ENCODE measurements at regions not wholly inside any gene's neighbourhood (a gene's known extent, or its start where the extent isn't known, plus 50 kb on each side); places are given as distances from the start of the nearest gene placed in this dataset.
"Not testable (repeated sequence)": the region's sequence is repeated elsewhere in the genome, so short reads cannot be mapped to it uniquely, and the experiment has no call there.

- intact Hi-C loops (cut with micrococcal nuclease) = no loop called here
- Mint-ChIP-seq H3K4me1 (no peaks in the 10 kb centered on the region), H3K36me3 (ENCODE audit: low read depth) (no peaks in the 10 kb centered on the region), H3K4me3 (no peak overlapping the region), H3K27me3 (no peaks in the 10 kb centered on the region), H3K9me3 (no peaks in the 10 kb centered on the region), H3K27ac (no peak overlapping the region)
- no peak for DNase-seq
Measured at GRCh38 chr7:79664884-79665676, 211.6 kb upstream of the MAGI2 start.

DNA sequence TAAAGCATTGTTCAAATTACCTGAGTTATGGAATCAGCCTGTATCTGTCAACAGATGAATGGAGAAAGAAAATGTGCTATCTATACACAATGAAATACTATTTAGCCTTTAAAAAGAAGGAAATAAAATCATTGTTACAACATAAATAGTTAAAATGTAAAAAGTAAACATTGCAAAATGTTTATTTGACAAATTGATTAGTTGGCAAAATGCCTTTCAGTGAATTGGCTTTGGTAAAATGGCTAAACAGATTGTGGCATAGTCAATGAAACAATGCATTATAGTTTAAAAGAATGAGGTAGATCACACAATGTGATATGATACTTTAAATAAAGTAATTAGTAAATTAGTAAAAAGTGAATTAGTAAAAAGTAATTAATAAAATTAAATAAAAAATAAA is 204.8 kb upstream of the MAGI2 start:
- intact Hi-C loops (cut with micrococcal nuclease) = no loop called here
- Mint-ChIP-seq H3K9me3 (no peaks in the 10 kb centered on the region), H3K27me3 (no peaks in the 10 kb centered on the region)

GRCh38 chr7:79653136-79653631 is 199.7 kb upstream of the MAGI2 start:
- intact Hi-C loops (cut with micrococcal nuclease) = no loop called here
- no peaks in the 10 kb centered on the region for H3K27me3 Mint-ChIP-seq
- H3K4me1 Mint-ChIP-seq = no peaks in the 10 kb centered on the region
- H3K9me3 Mint-ChIP-seq = no peaks in the 10 kb centered on the region
- H3K4me3 Mint-ChIP-seq = no peak overlapping the region
- no peak for DNase-seq
- no peak overlapping the region for H3K27ac Mint-ChIP-seq
- H3K36me3 Mint-ChIP-seq (ENCODE audit: low read depth) = no peaks in the 10 kb centered on the region

More for the DNA sequence above, 204.8 kb upstream of the MAGI2 start:
- Mint-ChIP-seq H3K27ac (no peak overlapping the region), H3K4me1 (no peaks in the 10 kb centered on the region), H3K36me3 (ENCODE audit: low read depth) (no peaks in the 10 kb centered on the region), H3K4me3 (no peak overlapping the region)
- DNase-seq = no peak

DNA sequence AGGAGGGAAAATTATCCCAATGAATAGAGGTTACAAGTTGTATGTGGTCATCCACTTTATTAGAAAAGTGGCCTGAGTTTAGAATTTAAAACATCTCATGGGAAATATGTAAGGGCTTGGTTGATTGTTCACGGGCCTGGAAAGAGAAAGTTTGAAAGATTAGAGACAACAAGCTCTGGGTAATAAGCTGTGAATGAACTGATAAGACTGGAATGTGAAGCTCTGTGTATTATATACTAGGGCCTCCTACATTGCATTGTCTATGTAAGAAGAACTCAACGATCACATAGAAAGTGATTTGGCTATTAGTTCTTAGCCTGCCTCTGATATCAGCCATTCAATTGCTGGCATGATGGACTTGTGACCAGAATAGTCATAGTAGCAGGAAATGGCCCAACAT is 199.2 kb upstream of the MAGI2 start:
- Mint-ChIP-seq H3K9me3 (no peaks in the 10 kb centered on the region), H3K27me3 (no peaks in the 10 kb centered on the region), H3K27ac (no peak overlapping the region), H3K36me3 (ENCODE audit: low read depth) (no peaks in the 10 kb centered on the region), H3K4me3 (no peak overlapping the region), H3K4me1 (no peaks in the 10 kb centered on the region)
- intact Hi-C loops (cut with micrococcal nuclease) = no loop called here
- no peak for DNase-seq

- intact Hi-C loops (cut with micrococcal nuclease) = no loop called here
- Mint-ChIP-seq H3K9me3 (no peaks in the 10 kb centered on the region), H3K4me3 (no peak overlapping the region), H3K27ac (no peak overlapping the region), H3K4me1 (no peaks in the 10 kb centered on the region), H3K27me3 (no peaks in the 10 kb centered on the region), H3K36me3 (ENCODE audit: low read depth) (no peaks in the 10 kb centered on the region)
- no peak for DNase-seq
Measured at GRCh38 chr7:79647711-79648110, 194.2 kb upstream of the MAGI2 start.

DNA sequence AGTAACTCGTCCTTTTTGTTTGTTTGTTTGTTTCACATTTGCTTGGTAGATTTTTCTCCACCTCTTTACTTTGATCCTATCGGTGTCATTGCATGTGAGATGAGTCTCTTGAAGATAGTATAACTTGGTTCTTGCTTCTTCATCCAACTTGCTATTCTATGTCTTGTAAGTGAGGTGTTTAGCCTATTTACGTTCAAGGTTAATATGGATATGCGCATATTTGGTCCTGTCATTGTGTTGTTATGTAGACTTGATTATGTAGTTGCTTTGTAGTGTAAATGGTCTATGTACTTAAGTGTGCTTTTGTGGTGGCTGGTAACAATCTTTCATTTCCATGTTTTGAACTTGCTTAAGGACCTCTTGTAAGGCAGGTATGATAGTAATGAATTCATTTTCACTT is 192.8 kb upstream of the MAGI2 start:
- Mint-ChIP-seq H3K27ac (no peak overlapping the region), H3K27me3 (no peaks in the 10 kb centered on the region), H3K4me3 (no peak overlapping the region), H3K4me1 (no peaks in the 10 kb centered on the region), H3K9me3 (no peaks in the 10 kb centered on the region), H3K36me3 (ENCODE audit: low read depth) (no peaks in the 10 kb centered on the region)
- DNase-seq = no peak
- intact Hi-C loops (cut with micrococcal nuclease) = no loop called here

DNA sequence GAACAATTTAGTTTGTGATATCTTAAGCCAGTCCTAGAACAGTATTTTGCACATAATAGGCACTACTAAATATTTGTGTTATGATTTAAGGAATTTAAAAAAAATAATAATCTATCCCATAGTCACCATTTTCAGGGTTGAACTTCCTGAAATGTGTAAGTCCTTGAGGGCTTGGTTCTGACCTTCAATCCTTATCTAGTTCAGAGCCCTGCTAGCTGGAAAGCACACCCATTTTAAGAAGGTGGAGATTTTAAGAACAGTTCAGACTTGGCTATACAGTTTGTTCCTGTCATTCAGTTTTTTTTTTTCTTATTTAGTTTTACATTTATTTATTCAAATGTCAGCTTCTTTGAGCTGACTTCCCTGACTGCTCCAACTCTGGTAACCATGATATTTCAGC is 183.4 kb upstream of the MAGI2 start:
- no peaks in the 10 kb centered on the region for H3K27me3 Mint-ChIP-seq
- no peaks in the 10 kb centered on the region for H3K36me3 Mint-ChIP-seq (ENCODE audit: low read depth)
- no peak overlapping the region for H3K4me3 Mint-ChIP-seq
- DNase-seq = no peak
- H3K27ac Mint-ChIP-seq = no peak overlapping the region
- intact Hi-C loops (cut with micrococcal nuclease) = no loop called here
- no peaks in the 10 kb centered on the region for H3K4me1 Mint-ChIP-seq
- no peaks in the 10 kb centered on the region for H3K9me3 Mint-ChIP-seq

GRCh38 chr7:79625921-79626320 is 172.5 kb upstream of the MAGI2 start:
- H3K4me3 Mint-ChIP-seq; DNase-seq; H3K9me3 Mint-ChIP-seq; intact Hi-C loops (cut with micrococcal nuclease); H3K36me3 Mint-ChIP-seq (ENCODE audit: low read depth); H3K4me1 Mint-ChIP-seq; H3K27ac Mint-ChIP-seq; H3K27me3 Mint-ChIP-seq: not testable (repeated sequence)

DNA sequence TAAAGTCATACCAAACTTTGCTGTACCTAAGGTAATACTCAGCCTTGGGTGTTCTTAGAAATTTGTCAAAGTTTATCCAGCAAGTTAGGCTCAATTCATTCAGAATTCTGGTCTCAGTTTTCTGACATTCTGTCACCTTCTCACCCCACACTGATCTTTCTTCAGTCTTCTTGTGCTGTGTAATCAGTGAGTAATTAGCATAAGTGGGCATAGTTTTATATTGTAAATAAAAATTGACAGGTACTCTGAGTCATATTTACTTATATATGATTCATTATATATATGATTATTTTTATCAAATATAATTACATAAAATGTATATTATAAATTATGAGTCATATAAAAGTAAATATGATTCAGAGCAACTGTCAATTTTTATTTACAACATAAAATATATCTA is 170.9 kb upstream of the MAGI2 start:
- no peaks in the 10 kb centered on the region for H3K9me3 Mint-ChIP-seq
- no peaks in the 10 kb centered on the region for H3K36me3 Mint-ChIP-seq (ENCODE audit: low read depth)
- no peaks in the 10 kb centered on the region for H3K27me3 Mint-ChIP-seq
- no peaks in the 10 kb centered on the region for H3K4me1 Mint-ChIP-seq
- DNase-seq = no peak
- no peak overlapping the region for H3K4me3 Mint-ChIP-seq
- no peak overlapping the region for H3K27ac Mint-ChIP-seq
- intact Hi-C loops (cut with micrococcal nuclease) = no loop called here

DNA sequence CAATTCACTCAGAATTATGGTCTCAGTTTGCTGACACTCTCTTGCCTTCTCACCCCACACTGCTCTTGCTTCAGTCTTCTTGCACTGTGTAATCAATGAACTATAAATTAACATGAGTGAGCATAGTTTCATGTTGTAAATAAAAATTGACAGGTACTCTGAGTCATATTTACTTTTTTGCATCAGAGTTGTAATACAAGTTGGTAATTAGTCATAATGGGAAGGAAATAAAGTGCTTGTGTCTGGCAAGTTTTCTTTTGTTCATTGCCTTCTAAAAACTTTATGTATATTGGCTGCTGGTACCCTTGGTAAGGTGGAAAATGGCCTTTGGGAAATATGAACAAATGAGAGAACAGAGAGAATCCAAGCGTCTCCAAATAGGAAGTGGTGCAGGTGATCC is 169.3 kb upstream of the MAGI2 start:
- Mint-ChIP-seq H3K27me3 (no peaks in the 10 kb centered on the region), H3K4me1 (no peaks in the 10 kb centered on the region), H3K27ac (no peak overlapping the region), H3K4me3 (no peak overlapping the region), H3K36me3 (ENCODE audit: low read depth) (no peaks in the 10 kb centered on the region), H3K9me3 (no peaks in the 10 kb centered on the region)
- intact Hi-C loops (cut with micrococcal nuclease) = no loop called here
- DNase-seq = no peak

DNA sequence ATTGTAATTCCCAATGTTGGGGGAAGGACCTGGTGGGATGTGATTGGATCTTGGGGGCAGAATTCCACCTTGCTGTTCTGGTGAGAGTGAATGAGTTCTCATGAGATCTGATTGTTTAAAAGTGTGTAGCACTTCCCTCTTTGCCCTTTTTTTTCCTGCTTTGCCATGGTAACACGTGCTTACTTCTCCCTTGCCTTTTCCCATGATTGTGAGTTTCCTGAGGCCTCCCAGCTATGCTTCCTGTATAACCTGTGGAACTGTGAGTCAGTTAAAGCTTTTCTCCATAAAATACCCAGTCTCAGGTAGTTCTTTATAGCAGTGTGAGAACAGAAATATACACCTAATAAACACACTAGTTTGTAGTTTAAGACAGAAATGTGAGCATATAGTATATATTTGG is 166.8 kb upstream of the MAGI2 start:
- Mint-ChIP-seq H3K9me3 (peaks cover 3% of the 10 kb centered on the region), H3K27ac (no peak overlapping the region), H3K36me3 (ENCODE audit: low read depth) (no peaks in the 10 kb centered on the region), H3K4me1 (no peaks in the 10 kb centered on the region), H3K27me3 (no peaks in the 10 kb centered on the region), H3K4me3 (no peak overlapping the region)
- no peak for DNase-seq
- intact Hi-C loops (cut with micrococcal nuclease) = no loop called here

- DNase-seq = no peak
- H3K4me3 Mint-ChIP-seq = no peak overlapping the region
- H3K9me3 Mint-ChIP-seq = peaks cover 3% of the 10 kb centered on the region
- no peaks in the 10 kb centered on the region for H3K27me3 Mint-ChIP-seq
- H3K27ac Mint-ChIP-seq = no peak overlapping the region
- no peaks in the 10 kb centered on the region for H3K36me3 Mint-ChIP-seq (ENCODE audit: low read depth)
- no peaks in the 10 kb centered on the region for H3K4me1 Mint-ChIP-seq
- intact Hi-C loops (cut with micrococcal nuclease) = no loop called here
Measured at GRCh38 chr7:79619216-79619615, 165.7 kb upstream of the MAGI2 start.

- intact Hi-C loops (cut with micrococcal nuclease) = no loop called here
Measured at GRCh38 chr7:79615871-79616640, 162.6 kb upstream of the MAGI2 start.

DNA sequence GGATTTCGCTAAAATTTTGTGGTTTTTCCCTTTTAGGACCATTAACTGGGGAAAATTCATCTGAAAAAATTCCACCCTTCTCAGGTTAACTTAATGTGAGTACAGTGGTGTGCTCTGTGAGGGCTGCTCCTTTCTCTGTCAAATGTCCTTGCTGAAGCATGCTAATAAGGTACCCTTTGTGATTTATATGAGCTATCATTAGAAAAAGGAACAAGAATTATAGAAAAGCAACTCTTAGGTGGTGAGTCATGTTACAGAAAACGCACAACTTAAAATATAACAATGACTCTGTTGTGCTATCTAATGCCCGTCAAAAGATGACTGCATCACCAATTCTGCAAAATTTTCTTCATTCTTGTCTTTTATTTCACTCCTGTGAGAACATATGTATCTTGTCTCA is 162.0 kb upstream of the MAGI2 start:
- Mint-ChIP-seq H3K4me1 (no peaks in the 10 kb centered on the region), H3K9me3 (peaks cover 3% of the 10 kb centered on the region), H3K36me3 (ENCODE audit: low read depth) (no peaks in the 10 kb centered on the region), H3K27me3 (no peaks in the 10 kb centered on the region), H3K27ac (no peak overlapping the region), H3K4me3 (no peak overlapping the region)
- DNase-seq = no peak
- intact Hi-C loops (cut with micrococcal nuclease) = no loop called here

More at GRCh38 chr7:79615871-79616640, 162.6 kb upstream of the MAGI2 start:
- DNase-seq = no peak
- Mint-ChIP-seq H3K4me1 (no peaks in the 10 kb centered on the region), H3K9me3 (peaks cover 3% of the 10 kb centered on the region), H3K27ac (no peak overlapping the region), H3K27me3 (no peaks in the 10 kb centered on the region), H3K4me3 (no peak overlapping the region), H3K36me3 (ENCODE audit: low read depth) (no peaks in the 10 kb centered on the region)
